ENCODE measurements at regions not wholly inside any gene's neighbourhood (a gene's known extent, or its start where the extent isn't known, plus 50 kb on each side); places are given as distances from the start of the nearest gene placed in this dataset.
"Not testable (repeated sequence)": the region's sequence is repeated elsewhere in the genome, so short reads cannot be mapped to it uniquely, and the experiment has no call there.

- DNase-seq (ENCODE audit: low read depth), result peak; percentile 40
Observed at GRCh38 chr5:72760259-72760658, 56.2 kb upstream of the TNPO1 start.

DNA sequence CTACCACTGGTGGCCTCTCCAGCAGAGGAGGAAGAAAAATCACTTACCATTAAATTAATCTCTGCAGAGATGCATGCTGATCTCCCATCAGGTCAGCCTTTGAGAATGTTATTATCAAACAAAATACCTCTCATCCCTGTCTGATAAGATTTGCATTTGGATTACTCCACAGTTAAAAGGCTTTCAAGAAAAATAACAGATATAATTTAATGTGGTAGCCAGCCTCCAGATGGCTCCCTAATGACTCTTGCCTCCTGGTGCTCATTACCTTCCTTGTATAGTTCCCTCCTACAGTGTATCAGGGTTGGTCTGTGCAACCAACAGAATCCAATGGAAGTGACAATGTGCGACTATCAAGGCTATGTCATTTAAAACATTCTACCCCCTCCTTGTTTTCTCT is 63.6 kb upstream of the TNPO1 start:
- no peak for DNase-seq (ENCODE audit: low read depth)

GRCh38 chr5:72749362-72749997 is 67.0 kb upstream of the TNPO1 start:
- no peak for DNase-seq (ENCODE audit: low read depth)

DNA sequence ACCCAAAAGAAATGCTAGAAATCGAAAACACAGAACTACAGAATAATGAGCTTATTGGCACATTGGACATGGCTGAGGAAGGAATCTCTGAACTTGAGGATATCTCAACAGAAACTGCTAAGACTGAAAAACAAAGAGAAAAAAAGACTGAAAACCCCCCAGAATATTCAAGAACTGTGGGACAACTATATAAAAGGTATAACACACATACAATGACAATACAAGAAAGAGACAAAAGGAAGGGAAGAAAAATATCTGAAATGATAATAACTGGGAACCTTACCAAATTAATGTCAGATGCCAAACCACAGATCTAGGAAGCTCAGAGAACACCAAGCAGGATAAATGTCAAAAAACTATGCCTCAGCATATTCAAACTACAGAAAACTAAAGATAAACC is 68.6 kb upstream of the TNPO1 start:
- DNase-seq (ENCODE audit: low read depth), result no peak

GRCh38 chr5:72746736-72747135 is 69.7 kb upstream of the TNPO1 start:
- DNase-seq (ENCODE audit: low read depth), result no peak

DNA sequence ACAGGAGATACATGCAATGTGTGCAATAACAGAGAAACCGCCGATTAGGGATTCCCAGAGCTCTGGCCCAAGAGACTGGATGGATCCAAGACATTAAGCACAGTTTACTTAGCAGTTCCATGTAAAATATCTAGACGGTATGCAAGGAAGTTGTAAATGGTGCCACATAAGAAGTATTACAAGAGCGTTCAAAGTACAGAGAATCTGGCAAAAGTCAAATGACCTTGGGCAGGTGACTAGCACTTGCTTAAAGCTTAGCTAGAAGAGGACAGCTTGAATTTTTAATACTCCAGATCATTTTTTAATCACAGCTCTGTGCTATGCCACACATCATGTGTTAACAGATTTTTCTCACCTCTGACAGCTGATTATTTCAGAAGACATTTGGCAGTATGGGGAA is 72.3 kb upstream of the TNPO1 start:
- DNase-seq (ENCODE audit: low read depth), result no peak

GRCh38 chr5:72741805-72742204 is 74.7 kb upstream of the TNPO1 start:
- no peak for DNase-seq (ENCODE audit: low read depth)

- no peak for DNase-seq (ENCODE audit: low read depth)
Observed at GRCh38 chr5:72733810-72734209, 82.7 kb upstream of the TNPO1 start.

DNA sequence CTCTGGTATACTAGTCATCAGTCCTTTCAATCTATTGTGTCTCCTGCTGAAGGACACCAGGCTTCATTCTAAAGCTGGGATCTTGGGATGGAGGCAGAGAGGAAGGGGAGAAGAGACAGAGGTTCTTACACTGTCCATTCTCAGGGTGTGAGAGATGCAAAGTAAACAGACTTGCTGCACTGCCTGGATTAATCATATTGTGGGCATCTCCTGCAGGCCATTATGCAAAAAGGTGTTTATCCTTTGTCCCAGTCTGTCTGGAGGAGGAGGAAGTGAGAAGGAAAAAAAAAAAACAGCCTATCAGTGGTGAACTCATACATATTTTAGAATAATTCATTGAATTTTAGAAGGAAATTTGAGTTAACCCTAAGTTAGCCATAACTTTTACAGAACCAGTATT is 92.9 kb upstream of the TNPO1 start:
- DNase-seq (ENCODE audit: low read depth), result no peak

GRCh38 chr5:72722792-72723452 is 93.5 kb upstream of the TNPO1 start:
- no peak for DNase-seq (ENCODE audit: low read depth)

DNA sequence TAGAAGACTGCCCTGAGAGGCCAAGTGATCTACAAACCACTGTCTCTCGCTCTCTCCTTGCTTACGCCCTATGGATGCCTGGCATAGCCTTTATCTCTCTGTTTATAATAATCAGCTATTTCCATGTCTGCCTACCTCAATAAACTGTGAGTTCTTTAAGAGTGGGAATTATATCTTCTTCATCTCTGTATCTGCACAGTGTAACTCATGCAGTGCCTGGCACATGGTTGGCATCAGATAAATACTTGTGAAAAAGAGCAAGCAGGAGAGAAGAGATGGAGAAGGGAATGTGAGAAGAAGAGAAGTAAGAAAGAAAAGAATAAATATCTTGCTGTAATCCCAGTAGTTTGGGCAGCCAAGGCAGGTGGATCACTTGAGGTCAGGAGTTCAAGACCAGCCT is 94.6 kb upstream of the TNPO1 start:
- DNase-seq (ENCODE audit: low read depth), result no peak

GRCh38 chr5:72720205-72720604 is 96.3 kb upstream of the TNPO1 start:
- no peak for DNase-seq (ENCODE audit: low read depth)

GRCh38 chr5:72711351-72711750 is 105.1 kb upstream of the TNPO1 start:
- DNase-seq (ENCODE audit: low read depth), result no peak

DNA sequence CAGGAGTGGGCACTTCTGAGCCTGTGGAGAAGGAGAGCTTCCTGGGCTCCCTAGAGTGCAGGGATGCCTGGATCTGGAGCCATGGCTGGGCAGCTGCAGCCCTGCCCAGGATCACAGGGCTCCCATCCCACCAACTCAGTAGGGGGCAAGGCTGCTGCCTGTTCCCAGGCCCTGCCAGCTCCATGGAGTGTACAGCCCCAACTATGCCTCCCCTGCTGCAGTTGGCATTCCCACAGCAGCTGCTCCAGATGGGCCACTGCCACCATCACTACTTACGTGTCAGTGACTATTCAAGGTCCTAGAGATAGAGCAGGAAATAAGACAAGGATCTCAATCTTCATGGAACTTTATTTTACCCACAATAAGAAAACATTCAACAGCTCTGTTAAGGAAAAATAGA is 107.1 kb upstream of the TNPO1 start:
- no peak for DNase-seq (ENCODE audit: low read depth)

DNA sequence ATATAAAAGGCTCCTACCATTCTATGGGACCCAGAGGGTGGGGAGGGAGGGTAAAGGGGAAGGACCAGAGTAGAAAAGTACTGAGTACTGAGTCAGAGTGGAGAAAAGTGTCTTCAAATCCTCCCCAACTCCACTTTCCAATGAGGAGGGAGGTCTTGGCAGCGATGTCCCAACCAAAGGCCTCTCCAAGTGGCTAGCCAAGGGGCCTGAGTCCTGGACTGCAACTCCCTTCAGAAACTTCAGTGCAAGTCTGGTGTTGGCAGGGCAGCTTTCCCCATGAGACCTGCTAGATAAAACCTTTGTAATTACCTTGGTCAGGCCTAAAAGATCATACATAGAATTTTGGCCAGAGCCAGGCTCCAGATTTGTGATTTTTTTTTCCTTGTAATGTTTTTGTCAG is 111.3 kb upstream of the TNPO1 start:
- DNase-seq (ENCODE audit: low read depth), result no peak

- no peak for DNase-seq (ENCODE audit: low read depth)
Observed at GRCh38 chr5:72703876-72704275, 112.6 kb upstream of the TNPO1 start.

GRCh38 chr5:72702881-72703434 is 113.5 kb upstream of the TNPO1 start:
- peak; percentile 6 for DNase-seq (ENCODE audit: low read depth)

GRCh38 chr5:72702105-72702504 is 114.4 kb upstream of the TNPO1 start:
- not testable (repeated sequence) for DNase-seq (ENCODE audit: low read depth)

- DNase-seq (ENCODE audit: low read depth), result peak; percentile 23
Observed at GRCh38 chr5:72698481-72698880, 118.0 kb upstream of the TNPO1 start.

GRCh38 chr5:72697622-72698021 is 118.8 kb upstream of the TNPO1 start:
- no peak for DNase-seq (ENCODE audit: low read depth)

- DNase-seq (ENCODE audit: low read depth), result no peak
Observed at GRCh38 chr5:72695659-72696058, 120.8 kb upstream of the TNPO1 start.

GRCh38 chr5:72694856-72695255 is 121.6 kb upstream of the TNPO1 start:
- no peak for DNase-seq (ENCODE audit: low read depth)

DNA sequence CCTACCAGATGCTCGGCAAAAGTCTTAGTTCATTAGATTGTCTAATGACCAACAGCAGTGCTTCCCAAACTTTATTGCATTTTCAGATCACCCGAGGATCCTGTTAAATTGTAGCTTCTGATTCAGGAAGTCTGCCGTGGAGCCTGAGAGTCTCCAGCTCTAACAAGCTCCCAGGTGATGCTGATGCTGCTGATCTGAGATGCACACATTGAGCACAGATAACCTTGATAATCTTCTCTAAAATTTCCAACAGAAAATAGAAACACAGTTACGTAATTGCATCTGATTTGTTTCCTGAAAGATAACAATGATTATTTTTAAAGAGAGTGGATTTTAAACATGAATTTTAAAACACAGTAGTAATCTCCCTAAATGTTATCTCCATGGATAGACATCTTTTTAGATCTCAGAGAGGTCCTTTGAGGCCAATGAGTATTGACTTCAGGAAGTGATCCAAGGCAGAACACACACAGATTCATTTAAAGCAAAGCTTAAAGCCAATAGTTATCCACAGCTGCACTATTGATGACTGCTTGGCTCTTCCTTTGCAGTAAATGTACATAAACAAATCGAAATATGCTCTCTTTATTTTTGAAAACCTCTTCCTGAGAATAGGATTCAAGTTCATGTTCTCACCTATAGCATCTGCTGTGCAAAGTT is 122.8 kb upstream of the TNPO1 start:
- no peak for DNase-seq (ENCODE audit: low read depth)
